ENCODE measurements at regions not wholly inside any gene's neighbourhood (a gene's known extent, or its start where the extent isn't known, plus 50 kb on each side); places are given as distances from the start of the nearest gene placed in this dataset.

DNA sequence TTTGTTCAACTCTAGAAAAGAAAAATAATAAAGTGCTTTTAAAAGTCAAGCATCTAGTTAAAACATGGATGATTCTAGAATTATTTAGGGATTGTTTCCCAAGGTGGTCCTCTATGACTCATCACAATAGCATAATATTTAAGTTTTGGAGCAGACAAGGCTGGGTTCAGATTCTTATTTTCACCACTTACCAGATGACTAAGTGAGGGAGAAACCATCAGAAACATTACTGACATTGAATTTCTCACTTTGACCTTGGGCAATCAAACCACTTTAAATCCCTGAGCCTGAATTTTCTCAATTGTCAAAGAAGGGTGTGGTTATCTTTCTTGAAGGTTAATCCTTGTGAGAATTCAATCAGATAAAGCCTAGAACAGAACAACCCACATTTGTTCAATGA is 102.5 kb upstream of the PTGFR start:
- H3K9me2 ChIP-seq (replicated peaks; ENCODE audit: control insufficient read depth, low read length): no peaks in the 10 kb centered on the region
- no peaks in the 10 kb centered on the region for H3K4me1 ChIP-seq (ENCODE audit: control insufficient read depth, low read length)
- no peaks in the 10 kb centered on the region for H3K36me3 ChIP-seq (ENCODE audit: control insufficient read depth, low read length)
- no peak for TF ChIP-seq EZH2phosphoT487 (IDR thresholded peaks at IDR 0.05; ENCODE audit: borderline replicate concordance, low read length)
- TF ChIP-seq, protein P1, sequence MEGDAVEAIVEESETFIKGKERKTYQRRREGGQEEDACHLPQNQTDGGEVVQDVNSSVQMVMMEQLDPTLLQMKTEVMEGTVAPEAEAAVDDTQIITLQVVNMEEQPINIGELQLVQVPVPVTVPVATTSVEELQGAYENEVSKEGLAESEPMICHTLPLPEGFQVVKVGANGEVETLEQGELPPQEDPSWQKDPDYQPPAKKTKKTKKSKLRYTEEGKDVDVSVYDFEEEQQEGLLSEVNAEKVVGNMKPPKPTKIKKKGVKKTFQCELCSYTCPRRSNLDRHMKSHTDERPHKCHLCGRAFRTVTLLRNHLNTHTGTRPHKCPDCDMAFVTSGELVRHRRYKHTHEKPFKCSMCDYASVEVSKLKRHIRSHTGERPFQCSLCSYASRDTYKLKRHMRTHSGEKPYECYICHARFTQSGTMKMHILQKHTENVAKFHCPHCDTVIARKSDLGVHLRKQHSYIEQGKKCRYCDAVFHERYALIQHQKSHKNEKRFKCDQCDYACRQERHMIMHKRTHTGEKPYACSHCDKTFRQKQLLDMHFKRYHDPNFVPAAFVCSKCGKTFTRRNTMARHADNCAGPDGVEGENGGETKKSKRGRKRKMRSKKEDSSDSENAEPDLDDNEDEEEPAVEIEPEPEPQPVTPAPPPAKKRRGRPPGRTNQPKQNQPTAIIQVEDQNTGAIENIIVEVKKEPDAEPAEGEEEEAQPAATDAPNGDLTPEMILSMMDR (IDR thresholded peaks at IDR 0.05; ENCODE audit: low read depth, low read length, poor library complexity, severe bottlenecking): no peak
- no peaks in the 10 kb centered on the region for H3F3A ChIP-seq (ENCODE audit: control insufficient read depth, insufficient read depth)
- H3K4me3 ChIP-seq (ENCODE audit: low read length): no peak overlapping the region
- no peak overlapping the region for H3K4me2 ChIP-seq (ENCODE audit: low read length)
- H3K27me3 ChIP-seq (ENCODE audit: control insufficient read depth, low read length): no peaks in the 10 kb centered on the region
- H3K79me2 ChIP-seq (ENCODE audit: control insufficient read depth, low read length): no peaks in the 10 kb centered on the region
- no peaks in the 10 kb centered on the region for H3K9me3 ChIP-seq (ENCODE audit: control insufficient read depth, insufficient read depth, low read length)
- H3K27ac ChIP-seq (ENCODE audit: low read depth, low read length): no peak overlapping the region
- no peaks in the 10 kb centered on the region for H4K20me1 ChIP-seq (ENCODE audit: control insufficient read depth, insufficient read depth, low read depth, low read length)

DNA sequence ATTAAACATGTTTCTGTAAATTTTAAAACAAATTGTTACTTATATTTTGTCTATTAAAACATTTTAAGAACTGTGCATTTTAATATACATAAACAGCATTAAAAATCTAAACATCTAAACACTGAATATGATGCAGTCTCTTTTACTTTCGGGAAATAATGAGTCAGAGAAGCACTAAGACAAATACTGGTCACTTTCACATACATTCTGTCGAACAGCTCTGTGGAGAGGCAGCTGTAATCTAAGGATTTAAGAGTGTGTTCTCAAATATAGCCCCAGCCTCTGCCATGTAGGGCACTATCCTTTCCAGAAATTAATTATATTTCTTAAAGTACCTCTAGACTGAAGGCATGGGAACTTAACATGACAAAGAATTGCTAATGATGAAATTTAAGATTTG is 89.6 kb upstream of the PTGFR start:
- H3K27ac ChIP-seq (ENCODE audit: low read depth, low read length): no peak overlapping the region
- H3K4me3 ChIP-seq (ENCODE audit: low read length): no peak overlapping the region
- no peak overlapping the region for H3K4me2 ChIP-seq (ENCODE audit: low read length)
- no peaks in the 10 kb centered on the region for H3F3A ChIP-seq (ENCODE audit: control insufficient read depth, insufficient read depth)
- no peaks in the 10 kb centered on the region for H3K9me2 ChIP-seq (replicated peaks; ENCODE audit: control insufficient read depth, low read length)
- no peaks in the 10 kb centered on the region for H3K79me2 ChIP-seq (ENCODE audit: control insufficient read depth, low read length)
- no peaks in the 10 kb centered on the region for H3K4me1 ChIP-seq (ENCODE audit: control insufficient read depth, low read length)
- no peaks in the 10 kb centered on the region for H3K9me3 ChIP-seq (ENCODE audit: control insufficient read depth, insufficient read depth, low read length)
- H3K36me3 ChIP-seq (ENCODE audit: control insufficient read depth, low read length): no peaks in the 10 kb centered on the region
- H3K27me3 ChIP-seq (ENCODE audit: control insufficient read depth, low read length): no peaks in the 10 kb centered on the region
- H4K20me1 ChIP-seq (ENCODE audit: control insufficient read depth, insufficient read depth, low read depth, low read length): no peaks in the 10 kb centered on the region
- TF ChIP-seq, protein P1 (IDR thresholded peaks at IDR 0.05; ENCODE audit: low read depth, low read length, poor library complexity, severe bottlenecking): no peak
- no peak for TF ChIP-seq EZH2phosphoT487 (IDR thresholded peaks at IDR 0.05; ENCODE audit: borderline replicate concordance, low read length)

DNA sequence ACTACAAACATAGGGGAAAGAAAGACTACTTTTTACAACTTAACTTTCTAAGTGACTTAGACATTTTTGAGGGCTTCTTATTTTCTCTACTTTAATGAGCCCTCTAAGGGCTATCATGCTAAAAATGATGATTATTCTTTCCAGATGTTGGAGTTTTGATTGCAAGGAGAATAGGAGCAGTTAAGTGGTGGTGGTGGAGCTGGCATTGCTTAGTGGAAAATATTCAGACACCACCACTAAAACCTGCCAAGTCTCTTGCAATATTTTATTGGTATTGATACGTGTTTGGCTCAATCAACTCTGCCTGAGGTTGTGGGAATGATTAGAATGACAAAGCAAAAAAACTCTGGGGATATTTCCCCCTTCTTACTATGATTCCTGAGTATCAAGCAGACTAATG is 82.6 kb upstream of the PTGFR start:
- H3K4me1 ChIP-seq (ENCODE audit: control insufficient read depth, low read length): no peaks in the 10 kb centered on the region
- TF ChIP-seq, protein P1 (IDR thresholded peaks at IDR 0.05; ENCODE audit: low read depth, low read length, poor library complexity, severe bottlenecking): no peak
- no peak for TF ChIP-seq EZH2phosphoT487 (IDR thresholded peaks at IDR 0.05; ENCODE audit: borderline replicate concordance, low read length)
- H3K36me3 ChIP-seq (ENCODE audit: control insufficient read depth, low read length): no peaks in the 10 kb centered on the region
- H3K9me2 ChIP-seq (replicated peaks; ENCODE audit: control insufficient read depth, low read length): no peaks in the 10 kb centered on the region
- no peaks in the 10 kb centered on the region for H3K9me3 ChIP-seq (ENCODE audit: control insufficient read depth, insufficient read depth, low read length)
- no peaks in the 10 kb centered on the region for H3F3A ChIP-seq (ENCODE audit: control insufficient read depth, insufficient read depth)
- no peaks in the 10 kb centered on the region for H4K20me1 ChIP-seq (ENCODE audit: control insufficient read depth, insufficient read depth, low read depth, low read length)
- no peak overlapping the region for H3K27ac ChIP-seq (ENCODE audit: low read depth, low read length)
- no peaks in the 10 kb centered on the region for H3K79me2 ChIP-seq (ENCODE audit: control insufficient read depth, low read length)
- H3K4me3 ChIP-seq (ENCODE audit: low read length): no peak overlapping the region
- H3K27me3 ChIP-seq (ENCODE audit: control insufficient read depth, low read length): no peaks in the 10 kb centered on the region
- H3K4me2 ChIP-seq (ENCODE audit: low read length): no peak overlapping the region

DNA sequence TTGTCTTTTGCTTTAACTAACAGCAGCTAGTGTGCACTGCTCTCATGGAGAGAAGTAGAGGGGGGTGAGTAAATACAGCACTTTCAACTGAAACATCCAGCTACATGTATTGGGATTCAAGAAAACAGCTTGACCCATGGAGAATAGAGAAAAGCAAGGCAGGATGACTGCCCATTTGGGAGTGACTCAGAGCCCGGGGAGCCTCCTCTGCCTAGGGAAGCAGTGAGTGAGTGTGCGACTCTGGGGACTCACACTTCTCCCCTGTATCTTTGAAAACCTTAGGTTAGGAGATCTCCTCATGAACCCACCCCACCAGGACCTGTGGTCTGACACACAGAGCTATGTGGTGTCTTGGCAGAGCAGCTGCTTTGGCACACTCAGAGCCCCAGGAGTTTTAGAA is 82.0 kb upstream of the PTGFR start:
- H3K27ac ChIP-seq (ENCODE audit: low read depth, low read length): no peak overlapping the region
- H3K79me2 ChIP-seq (ENCODE audit: control insufficient read depth, low read length): no peaks in the 10 kb centered on the region
- no peaks in the 10 kb centered on the region for H3K4me1 ChIP-seq (ENCODE audit: control insufficient read depth, low read length)
- no peaks in the 10 kb centered on the region for H3K9me2 ChIP-seq (replicated peaks; ENCODE audit: control insufficient read depth, low read length)
- no peak overlapping the region for H3K4me2 ChIP-seq (ENCODE audit: low read length)
- TF ChIP-seq EZH2phosphoT487 (IDR thresholded peaks at IDR 0.05; ENCODE audit: borderline replicate concordance, low read length): no peak
- TF ChIP-seq, protein P1 (IDR thresholded peaks at IDR 0.05; ENCODE audit: low read depth, low read length, poor library complexity, severe bottlenecking): no peak
- no peak overlapping the region for H3K4me3 ChIP-seq (ENCODE audit: low read length)
- no peaks in the 10 kb centered on the region for H3K9me3 ChIP-seq (ENCODE audit: control insufficient read depth, insufficient read depth, low read length)
- H3K36me3 ChIP-seq (ENCODE audit: control insufficient read depth, low read length): no peaks in the 10 kb centered on the region
- H4K20me1 ChIP-seq (ENCODE audit: control insufficient read depth, insufficient read depth, low read depth, low read length): no peaks in the 10 kb centered on the region
- no peaks in the 10 kb centered on the region for H3K27me3 ChIP-seq (ENCODE audit: control insufficient read depth, low read length)
- H3F3A ChIP-seq (ENCODE audit: control insufficient read depth, insufficient read depth): no peaks in the 10 kb centered on the region
